ENCODE measurements at regions not wholly inside any gene's neighbourhood (a gene's known extent, or its start where the extent isn't known, plus 50 kb on each side); places are given as distances from the start of the nearest gene placed in this dataset.

DNA sequence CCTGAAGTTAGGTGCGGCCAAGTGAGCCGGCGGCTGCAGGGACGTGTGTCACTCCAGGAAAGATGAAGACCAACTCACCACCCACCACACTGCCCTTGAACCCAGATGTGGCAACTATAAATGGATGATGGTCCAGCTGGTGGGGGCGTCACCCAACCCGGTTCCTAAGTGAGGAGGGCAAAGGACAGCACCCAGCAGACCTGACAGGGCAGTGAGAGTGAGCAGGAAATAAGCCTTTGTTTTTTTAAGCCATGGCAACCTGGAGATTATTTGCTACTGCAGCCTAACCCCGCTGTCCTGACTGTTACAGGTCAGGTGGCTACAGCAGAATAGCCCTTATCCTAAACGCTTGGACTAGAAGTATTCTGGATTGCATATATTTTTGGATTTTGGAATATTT lies 228.9 kb downstream of the CTTN start:
- TF ChIP-seq, protein P1, sequence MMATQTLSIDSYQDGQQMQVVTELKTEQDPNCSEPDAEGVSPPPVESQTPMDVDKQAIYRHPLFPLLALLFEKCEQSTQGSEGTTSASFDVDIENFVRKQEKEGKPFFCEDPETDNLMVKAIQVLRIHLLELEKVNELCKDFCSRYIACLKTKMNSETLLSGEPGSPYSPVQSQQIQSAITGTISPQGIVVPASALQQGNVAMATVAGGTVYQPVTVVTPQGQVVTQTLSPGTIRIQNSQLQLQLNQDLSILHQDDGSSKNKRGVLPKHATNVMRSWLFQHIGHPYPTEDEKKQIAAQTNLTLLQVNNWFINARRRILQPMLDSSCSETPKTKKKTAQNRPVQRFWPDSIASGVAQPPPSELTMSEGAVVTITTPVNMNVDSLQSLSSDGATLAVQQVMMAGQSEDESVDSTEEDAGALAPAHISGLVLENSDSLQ (IDR thresholded peaks at IDR 0.05) = no peak
- no peak for TF ChIP-seq NFRKB (IDR thresholded peaks at IDR 0.05)
- no peak for TF ChIP-seq ELF4 (IDR thresholded peaks at IDR 0.05)
- no peak for TF ChIP-seq BHLHE40 (IDR thresholded peaks at IDR 0.05; ENCODE audit: borderline replicate concordance)
- TF ChIP-seq FOXA1 (IDR thresholded peaks at IDR 0.05) = no peak
- TF ChIP-seq SP1 (IDR thresholded peaks at IDR 0.05) = no peak
- no peak for TF ChIP-seq LEF1 (IDR thresholded peaks at IDR 0.05; ENCODE audit: borderline replicate concordance)
- no peak for TF ChIP-seq SUZ12 (IDR thresholded peaks at IDR 0.05)
- no peak for TF ChIP-seq CTBP1 (IDR thresholded peaks at IDR 0.05; ENCODE audit: borderline replicate concordance)
- no peak for TF ChIP-seq TARDBP (IDR thresholded peaks at IDR 0.05)
- no peak for TF ChIP-seq FOXM1 (IDR thresholded peaks at IDR 0.05; ENCODE audit: borderline replicate concordance)

Measured in HEK293T (cell line).